IMR-90 (cell line): ENCODE measurements at regions not wholly inside any gene's neighbourhood (a gene's known extent, or its start where the extent isn't known, plus 50 kb on each side); places are given as distances from the start of the nearest gene placed in this dataset.

Experiments used
- BHLHE40 ChIP-seq: fragments of 150-350 bp; IDR thresholded peaks from 2 replicates; pipeline ENCODE4 v1.6.1; 2016; ENCODE audit warnings: mild to moderate bottlenecking, low read depth, low read length
- CTCF ChIP-seq: conservative IDR thresholded peaks from 2 replicates; pipeline ENCODE4 v1.5.1; 2012; ENCODE audit warnings: mild to moderate bottlenecking, low read depth, low read length, improper control_type of control experiment
- MAFK ChIP-seq: IDR thresholded peaks from 2 replicates; pipeline ENCODE4 v1.6.1; 2012; ENCODE audit warnings: low read depth, low read length, improper control_type of control experiment
- MXI1 ChIP-seq: IDR thresholded peaks from 2 replicates; pipeline ENCODE4 v1.6.1; 2012; ENCODE audit warnings: low read depth, mild to moderate bottlenecking, low read length, moderate library complexity, borderline replicate concordance
- POLR2A ChIP-seq: IDR thresholded peaks from 2 replicates; pipeline ENCODE4 v1.6.1; 2012; ENCODE audit warnings: mild to moderate bottlenecking, low read depth, low read length
- RCOR1 ChIP-seq: IDR thresholded peaks from 2 replicates; pipeline ENCODE4 v1.6.1; 2012; ENCODE audit warnings: mild to moderate bottlenecking, low read length, improper control_type of control experiment; ENCODE audit not compliant: insufficient replicate concordance
- RFX5 ChIP-seq: IDR thresholded peaks from 2 replicates; pipeline ENCODE4 v1.8.0; 2012; ENCODE audit warnings: low read depth, mild to moderate bottlenecking, low read length, moderate library complexity
- USF2 ChIP-seq: fragments of 150-350 bp; IDR thresholded peaks from 2 replicates; pipeline ENCODE4 v1.6.1; 2017; ENCODE audit warnings: mild to moderate bottlenecking, antibody characterized with exemption, low read length, low read depth

GRCh38 chr11:110373051-110373702 is 56.6 kb upstream of the FDX1 start:
- no peak for TF ChIP-seq MXI1
- TF ChIP-seq CTCF: no peak
- no peak for TF ChIP-seq RFX5
- TF ChIP-seq BHLHE40: no peak
- no peak for TF ChIP-seq RCOR1
- TF ChIP-seq POLR2A: no peak
- no peak for TF ChIP-seq MAFK
- no peak for TF ChIP-seq USF2
